H9 (cell line): ENCODE measurements at regions not wholly inside any gene's neighbourhood (a gene's known extent, or its start where the extent isn't known, plus 50 kb on each side); places are given as distances from the start of the nearest gene placed in this dataset.

Experiments
- DNase-seq: peaks from one replicate; pipeline ENCODE4 v3.0.0-alpha.2; 2017
- H2AFZ ChIP-seq: one replicate; pipeline ENCODE4 v1.6.1; 2013; ENCODE audit warnings: mild to moderate bottlenecking, low read length, control low read depth, moderate library complexity
- H2AK5ac ChIP-seq: 2 replicates; pipeline ENCODE4 v1.6.1; 2013; ENCODE audit warnings: low read length, control low read depth, mixed read lengths; ENCODE audit not compliant: insufficient read length
- H2BK120ac ChIP-seq: one replicate; pipeline ENCODE4 v1.6.1; 2013; ENCODE audit warnings: low read depth, mild to moderate bottlenecking, low read length, control low read depth, inconsistent platforms; ENCODE audit not compliant: poor library complexity, severe bottlenecking
- H2BK12ac ChIP-seq: 2 replicates; pipeline ENCODE4 v1.6.1; 2013; ENCODE audit warnings: low read length, control low read depth, mixed read lengths, low read depth; ENCODE audit not compliant: insufficient read length
- H2BK15ac ChIP-seq: 2 replicates; pipeline ENCODE4 v1.6.1; 2013; ENCODE audit warnings: low read depth, low read length, control low read depth
- H2BK20ac ChIP-seq: one replicate; pipeline ENCODE4 v1.6.1; 2013; ENCODE audit warnings: low read depth, mild to moderate bottlenecking, low read length, control low read depth, inconsistent platforms; ENCODE audit not compliant: poor library complexity, severe bottlenecking
- H2BK5ac ChIP-seq: 2 replicates; pipeline ENCODE4 v1.6.1; 2013; ENCODE audit warnings: low read length, control low read depth, mixed read lengths; ENCODE audit not compliant: insufficient read length
- H3K14ac ChIP-seq: 2 replicates; pipeline ENCODE4 v1.6.1; 2013; ENCODE audit warnings: low read length, control low read depth; ENCODE audit not compliant: insufficient read depth
- H3K18ac ChIP-seq: 2 replicates; pipeline ENCODE4 v1.6.1; 2013; ENCODE audit warnings: low read depth, mild to moderate bottlenecking, mixed read lengths, low read length, control low read depth; ENCODE audit not compliant: insufficient read length
- H3K23ac ChIP-seq: 2 replicates; pipeline ENCODE4 v1.6.1; 2013; ENCODE audit warnings: low read length, control low read depth, mixed read lengths, low read depth; ENCODE audit not compliant: insufficient read length
- H3K23me2 ChIP-seq: 2 replicates; pipeline ENCODE4 v1.6.1; 2013; ENCODE audit warnings: low read depth, mild to moderate bottlenecking, mixed read lengths, low read length, control low read depth; ENCODE audit not compliant: insufficient read length, poor library complexity, severe bottlenecking
- H3K27ac ChIP-seq: 2 replicates; pipeline ENCODE4 v1.5.1; 2013; ENCODE audit warnings: low read length, control low read depth, mixed read lengths, low read depth; ENCODE audit not compliant: insufficient read length
- H3K27me3 ChIP-seq: 2 replicates; pipeline ENCODE4 v1.6.1; 2013; ENCODE audit warnings: low read length, control low read depth, inconsistent platforms; ENCODE audit not compliant: insufficient read depth
- H3K4ac ChIP-seq: 2 replicates; pipeline ENCODE4 v1.6.1; 2013; ENCODE audit warnings: low read depth, mild to moderate bottlenecking, control low read depth, inconsistent platforms, low read length, moderate library complexity
- H3K4me1 ChIP-seq: 2 replicates; pipeline ENCODE4 v1.6.1; 2013; ENCODE audit warnings: low read length, control low read depth, inconsistent platforms; ENCODE audit not compliant: insufficient read depth
- H3K4me2 ChIP-seq: 2 replicates; pipeline ENCODE4 v1.6.1; 2013; ENCODE audit warnings: low read length, control low read depth, mixed read lengths; ENCODE audit not compliant: insufficient read length, insufficient read depth
- H3K56ac ChIP-seq: 2 replicates; pipeline ENCODE4 v1.6.1; 2013; ENCODE audit warnings: low read depth, mild to moderate bottlenecking, mixed read lengths, low read length, control low read depth; ENCODE audit not compliant: insufficient read length
- H3K79me1 ChIP-seq: 2 replicates; pipeline ENCODE4 v1.6.1; 2013; ENCODE audit warnings: low read depth, mild to moderate bottlenecking, moderate library complexity, low read length, control low read depth, inconsistent platforms; ENCODE audit not compliant: insufficient read depth, poor library complexity, severe bottlenecking
- H3K79me2 ChIP-seq: 2 replicates; pipeline ENCODE4 v1.6.1; 2013; ENCODE audit warnings: low read length, control low read depth, inconsistent platforms; ENCODE audit not compliant: insufficient read depth
- H3K9ac ChIP-seq: 2 replicates; pipeline ENCODE4 v1.6.1; 2013; ENCODE audit warnings: low read length, control low read depth, mixed read lengths; ENCODE audit not compliant: insufficient read length; ENCODE audit errors: extremely low read depth
- H3K9me3 ChIP-seq: one replicate; pipeline ENCODE4 v1.6.1; 2013; ENCODE audit warnings: low read depth, low read length, inconsistent platforms; ENCODE audit not compliant: control insufficient read depth
- H3T11ph ChIP-seq: one replicate; pipeline ENCODE4 v1.6.1; 2013; ENCODE audit warnings: mild to moderate bottlenecking, low read length, control low read depth, inconsistent platforms
- H4K20me1 ChIP-seq: one replicate; pipeline ENCODE4 v1.6.1; 2013; ENCODE audit not compliant: control insufficient read depth, insufficient read length, insufficient read depth
- H4K5ac ChIP-seq: 2 replicates; pipeline ENCODE4 v1.6.1; 2013; ENCODE audit warnings: low read depth, mild to moderate bottlenecking, mixed read lengths, low read length, control low read depth; ENCODE audit not compliant: insufficient read length
- H4K8ac ChIP-seq: replicated peaks from 2 replicates; pipeline ENCODE4 v1.6.1; 2013; ENCODE audit warnings: low read length, control low read depth, mixed read lengths, low read depth; ENCODE audit not compliant: insufficient read length
- H4K91ac ChIP-seq: 2 replicates; pipeline ENCODE4 v1.6.1; 2013; ENCODE audit warnings: low read depth, mild to moderate bottlenecking, moderate library complexity, mixed read lengths, low read length, control low read depth; ENCODE audit not compliant: insufficient read length
- H3K27ac Mint-ChIP-seq, 3 experiments: 2 replicates in 2 of 3; 3 replicates in 1 of 3; pipeline ENCODE4 v1.8.0; 2020 to 2021; ENCODE audit warnings: mixed read lengths in 3 of 3, mild to moderate bottlenecking in 1 of 3, moderate library complexity in 1 of 3
- H3K27me3 Mint-ChIP-seq: 2 replicates; pipeline ENCODE4 v1.8.0; 2021; ENCODE audit warnings: low read depth, mild to moderate bottlenecking, moderate library complexity, mixed read lengths
- H3K36me3 Mint-ChIP-seq, 3 experiments: 2 replicates in 2 of 3; 3 replicates in 1 of 3; pipeline ENCODE4 v1.8.0; 2020 to 2021; ENCODE audit warnings: low read depth in 3 of 3, mixed read lengths in 3 of 3; ENCODE audit not compliant: insufficient read depth in 1 of 3
- H3K4me1 Mint-ChIP-seq, 2 experiments: 2 replicates each; pipeline ENCODE4 v1.8.0; 2020; ENCODE audit warnings: mixed read lengths in 2 of 2
- H3K4me3 Mint-ChIP-seq, 2 experiments: 2 replicates in 1 of 2; 3 replicates in 1 of 2; pipeline ENCODE4 v1.8.0; 2020 to 2021; ENCODE audit warnings: mild to moderate bottlenecking in 2 of 2, mixed read lengths in 2 of 2, moderate library complexity in 1 of 2
- H3K9me3 Mint-ChIP-seq, 2 experiments: 2 replicates in 1 of 2; 3 replicates in 1 of 2; pipeline ENCODE4 v1.8.0; 2020; ENCODE audit warnings: mild to moderate bottlenecking in 2 of 2, mixed read lengths in 2 of 2, moderate library complexity in 1 of 2
- TF ChIP-seq, protein P1 (sequence below): fragments of 200-600 bp; sonication (generic); conservative IDR thresholded peaks from 3 replicates; pipeline ENCODE4 v1.8.0; 2021; ENCODE audit warnings: antibody characterized with exemption, mild to moderate bottlenecking

DNA sequence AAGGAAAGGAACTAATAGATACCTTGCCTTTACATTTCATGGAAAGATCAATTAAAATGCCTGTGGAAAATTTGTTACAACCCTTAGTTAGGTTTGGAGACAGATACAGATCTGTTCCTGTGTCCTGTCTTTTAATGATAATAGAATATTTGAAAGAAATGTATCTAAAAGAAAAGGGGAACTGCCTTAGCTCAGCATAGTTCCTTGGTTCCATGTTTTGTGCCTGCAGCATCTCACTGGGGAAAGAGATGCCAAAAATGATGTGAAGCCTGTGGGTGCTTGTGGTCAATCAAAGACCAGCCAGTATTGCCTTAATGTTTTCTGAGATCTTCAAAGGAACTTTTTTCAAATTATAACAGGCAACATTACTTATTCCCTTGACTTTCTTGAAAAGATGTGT is 147.6 kb downstream of the ADCYAP1 start:
- Histone ChIP-seq H4K91ac (no peak overlapping the region), H2AFZ (no peak overlapping the region), H4K5ac (no peak overlapping the region), H2BK12ac (no peak overlapping the region), H3K9me3 (no peaks in the 10 kb centered on the region), H2BK15ac (no peak overlapping the region), H3K79me2 (no peaks in the 10 kb centered on the region), H2BK5ac (no peak overlapping the region), H2BK120ac (no peak overlapping the region), H4K20me1 (no peaks in the 10 kb centered on the region), H3T11ph (no peak overlapping the region), H2AK5ac (no peak overlapping the region), H3K23ac (no peak overlapping the region), H3K9ac (no peak overlapping the region), H3K4ac (no peak overlapping the region), H3K4me2 (no peak overlapping the region), H3K14ac (no peak overlapping the region), H4K8ac (no peak overlapping the region), H3K79me1 (no peaks in the 10 kb centered on the region), H3K56ac (no peak overlapping the region), H3K4me1 (no peaks in the 10 kb centered on the region), H3K23me2 (no peaks in the 10 kb centered on the region), H3K27me3 (no peaks in the 10 kb centered on the region), H3K18ac (no peak overlapping the region), H2BK20ac (no peak overlapping the region), H3K27ac (no peak overlapping the region)
- TF ChIP-seq, protein P1, sequence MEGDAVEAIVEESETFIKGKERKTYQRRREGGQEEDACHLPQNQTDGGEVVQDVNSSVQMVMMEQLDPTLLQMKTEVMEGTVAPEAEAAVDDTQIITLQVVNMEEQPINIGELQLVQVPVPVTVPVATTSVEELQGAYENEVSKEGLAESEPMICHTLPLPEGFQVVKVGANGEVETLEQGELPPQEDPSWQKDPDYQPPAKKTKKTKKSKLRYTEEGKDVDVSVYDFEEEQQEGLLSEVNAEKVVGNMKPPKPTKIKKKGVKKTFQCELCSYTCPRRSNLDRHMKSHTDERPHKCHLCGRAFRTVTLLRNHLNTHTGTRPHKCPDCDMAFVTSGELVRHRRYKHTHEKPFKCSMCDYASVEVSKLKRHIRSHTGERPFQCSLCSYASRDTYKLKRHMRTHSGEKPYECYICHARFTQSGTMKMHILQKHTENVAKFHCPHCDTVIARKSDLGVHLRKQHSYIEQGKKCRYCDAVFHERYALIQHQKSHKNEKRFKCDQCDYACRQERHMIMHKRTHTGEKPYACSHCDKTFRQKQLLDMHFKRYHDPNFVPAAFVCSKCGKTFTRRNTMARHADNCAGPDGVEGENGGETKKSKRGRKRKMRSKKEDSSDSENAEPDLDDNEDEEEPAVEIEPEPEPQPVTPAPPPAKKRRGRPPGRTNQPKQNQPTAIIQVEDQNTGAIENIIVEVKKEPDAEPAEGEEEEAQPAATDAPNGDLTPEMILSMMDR, result no peak
- no peaks in the 10 kb centered on the region for H3K27me3 Mint-ChIP-seq
- H3K4me1 Mint-ChIP-seq, result peaks cover 12 to 22% of the 10 kb centered on the region in 2 experiments
- peaks cover 12 to 13% of the 10 kb centered on the region in 2 experiments for H3K9me3 Mint-ChIP-seq
- peaks cover 0 to 12% (median 6%) of the 10 kb centered on the region in 3 experiments; a peak in 3 of 7 replicates for H3K36me3 Mint-ChIP-seq
- no peak for DNase-seq
- H3K27ac Mint-ChIP-seq, result no peak overlapping the region
- H3K4me3 Mint-ChIP-seq, result no peak overlapping the region
